GM12872 (cell line): ENCODE measurements at regions not wholly inside any gene's neighbourhood (a gene's known extent, or its start where the extent isn't known, plus 50 kb on each side); places are given as distances from the start of the nearest gene placed in this dataset.

Experiments used
- CTCF ChIP-seq: IDR thresholded peaks from 3 replicates; pipeline ENCODE4 v1.5.1; 2011; ENCODE audit warnings: low read depth, mild to moderate bottlenecking, low read length, moderate library complexity; ENCODE audit not compliant: insufficient read depth

GRCh38 chr2:226158229-226158628, 641.4 kb downstream of the IRS1 start:
- no peak for TF ChIP-seq CTCF

- no peak for TF ChIP-seq CTCF
These were observed 644.3 kb downstream of the IRS1 start for GRCh38 chr2:226155093-226155875.

GRCh38 chr2:226154610-226155009, 645.0 kb downstream of the IRS1 start:
- TF ChIP-seq CTCF: no peak

GRCh38 chr2:226153553-226153952, 646.1 kb downstream of the IRS1 start:
- TF ChIP-seq CTCF: no peak

GRCh38 chr2:226151157-226151556, 648.5 kb downstream of the IRS1 start:
- no peak for TF ChIP-seq CTCF

GRCh38 chr2:226143091-226143490, 656.5 kb downstream of the IRS1 start:
- TF ChIP-seq CTCF: no peak

GRCh38 chr2:226142463-226142862, 657.2 kb downstream of the IRS1 start:
- TF ChIP-seq CTCF: no peak
